Caco-2 (cell line): ENCODE measurements at regions not wholly inside any gene's neighbourhood (a gene's known extent, or its start where the extent isn't known, plus 50 kb on each side); places are given as distances from the start of the nearest gene placed in this dataset.

Source experiments
- BruUV-seq: library from RNA; stranded (reverse); fragments of 400-500 nt; replicated peaks from 2 replicates; lab custom pipeline; 2021; lab: Mats Ljungman, UMichigan
- CTCF ChIA-PET: fragments of 300-600 bp; sonication (Branson Sonifier 250); formaldehyde crosslinking; loops from one replicate; lab custom pipeline; 2022; ENCODE audit warnings: antibody characterized with exemption; lab: Charles Lee
- POLR2A ChIA-PET: fragments of 300-600 bp; sonication (Branson Sonifier 250); formaldehyde crosslinking; loops from one replicate; lab custom pipeline; 2022; ENCODE audit warnings: antibody characterized with exemption; lab: Charles Lee
- DNase-seq, 2 experiments: peaks; one replicate each; pipeline versions ENCODE4 v3.0.0 to v3.0.0-alpha.2; 2020 to 2022
- H3K27me3 ChIP-seq: replicated peaks from 2 replicates; pipeline ENCODE4 v1.6.0; 2011; ENCODE audit warnings: low read length; ENCODE audit not compliant: control insufficient read depth, insufficient read depth
- H3K36me3 ChIP-seq: 2 replicates; pipeline ENCODE4 v1.5.1; 2011; ENCODE audit warnings: low read length; ENCODE audit not compliant: control insufficient read depth, insufficient read depth
- H3K4me1 ChIP-seq: fragments of 250-450 bp; sonication (Bioruptor Pico); 2 replicates; pipeline ENCODE4 v1.5.1; 2020; ENCODE audit warnings: mild to moderate bottlenecking
- H3K4me3 ChIP-seq: 2 replicates; pipeline ENCODE4 v1.5.1; 2011; ENCODE audit warnings: low read depth, mild to moderate bottlenecking, control low read depth, low read length
- H3K9me3 ChIP-seq: fragments of 250-450 bp; sonication (Bioruptor Pico); 2 replicates; pipeline ENCODE4 v1.5.1; 2020; ENCODE audit warnings: mild to moderate bottlenecking, moderate library complexity
- H3K27ac Mint-ChIP-seq: one replicate; pipeline ENCODE4 v1.8.0; 2022; ENCODE audit warnings: mixed read lengths; ENCODE audit not compliant: unreplicated experiment
- H3K27me3 Mint-ChIP-seq: one replicate; pipeline ENCODE4 v1.8.0; 2022; ENCODE audit warnings: mixed read lengths; ENCODE audit not compliant: insufficient read depth, unreplicated experiment
- H3K36me3 Mint-ChIP-seq: one replicate; pipeline ENCODE4 v1.8.0; 2022; ENCODE audit warnings: mild to moderate bottlenecking, mixed read lengths; ENCODE audit not compliant: insufficient read depth, unreplicated experiment
- H3K4me1 Mint-ChIP-seq: one replicate; pipeline ENCODE4 v1.8.0; 2022; ENCODE audit warnings: low read depth, mixed read lengths; ENCODE audit not compliant: unreplicated experiment
- H3K4me3 Mint-ChIP-seq: one replicate; pipeline ENCODE4 v1.8.0; 2022; ENCODE audit warnings: mild to moderate bottlenecking, moderate library complexity, mixed read lengths; ENCODE audit not compliant: unreplicated experiment
- H3K9me3 Mint-ChIP-seq: one replicate; pipeline ENCODE4 v1.8.0; 2022; ENCODE audit warnings: mixed read lengths; ENCODE audit not compliant: unreplicated experiment
- intact Hi-C: fragments of 100-400 bp; cut with micrococcal nuclease; formaldehyde crosslinking; loops from one replicate; pipeline ENCODE4 v1.10.0; 2022; ENCODE audit not compliant: unreplicated experiment
- TF ChIP-seq, protein P1 (sequence below), 2 experiments: fragments of 200-600 bp in 1 of 2; IDR thresholded peaks; 1 replicate in 1 of 2; 2 replicates in 1 of 2; pipeline versions ENCODE4 v1.5.1 to v1.8.0; 2011 to 2022; ENCODE audit warnings: antibody characterized with exemption in 1 of 2, control low read depth in 1 of 2, inconsistent platforms in 1 of 2, low read depth in 1 of 2, low read length in 1 of 2, mild to moderate bottlenecking in 1 of 2, moderate library complexity in 1 of 2; ENCODE audit not compliant: insufficient read depth in 1 of 2, severe bottlenecking in 1 of 2, unreplicated experiment in 1 of 2

DNA sequence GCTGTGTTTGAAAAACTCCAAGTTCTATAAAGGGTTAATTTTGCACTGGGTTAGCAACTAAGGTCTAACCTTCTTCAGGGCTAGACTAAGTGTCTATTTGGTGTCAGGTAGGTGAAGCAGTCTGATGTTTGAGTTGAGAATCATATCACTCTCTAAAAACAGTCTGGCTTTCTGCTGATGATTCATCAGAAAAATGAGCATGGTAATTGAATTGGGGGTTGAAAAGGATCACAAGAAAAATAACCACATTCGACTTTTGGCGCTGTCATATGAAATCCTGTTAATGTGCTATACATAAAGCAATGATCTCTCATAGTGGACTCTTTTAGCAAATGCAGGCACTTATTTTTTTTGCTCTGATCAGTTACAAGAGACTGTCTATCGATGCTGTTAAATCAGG is 242.2 kb upstream of the AZI2 start:
- Mint-ChIP-seq H3K27me3 (no peaks in the 10 kb centered on the region), H3K4me1 (no peaks in the 10 kb centered on the region), H3K36me3 (no peaks in the 10 kb centered on the region), H3K4me3 (no peak overlapping the region), H3K9me3 (no peaks in the 10 kb centered on the region), H3K27ac (no peak overlapping the region)
- intact Hi-C loops = no loop called here
- no peaks in the 10 kb centered on the region for H3K4me1 ChIP-seq
- no peaks in the 10 kb centered on the region for H3K36me3 ChIP-seq
- no peaks in the 10 kb centered on the region for H3K27me3 ChIP-seq
- no peak for DNase-seq
- no peak overlapping the region for H3K4me3 ChIP-seq
- CTCF ChIA-PET = no interaction called here
- no peaks in the 10 kb centered on the region for H3K9me3 ChIP-seq
- TF ChIP-seq, protein P1, sequence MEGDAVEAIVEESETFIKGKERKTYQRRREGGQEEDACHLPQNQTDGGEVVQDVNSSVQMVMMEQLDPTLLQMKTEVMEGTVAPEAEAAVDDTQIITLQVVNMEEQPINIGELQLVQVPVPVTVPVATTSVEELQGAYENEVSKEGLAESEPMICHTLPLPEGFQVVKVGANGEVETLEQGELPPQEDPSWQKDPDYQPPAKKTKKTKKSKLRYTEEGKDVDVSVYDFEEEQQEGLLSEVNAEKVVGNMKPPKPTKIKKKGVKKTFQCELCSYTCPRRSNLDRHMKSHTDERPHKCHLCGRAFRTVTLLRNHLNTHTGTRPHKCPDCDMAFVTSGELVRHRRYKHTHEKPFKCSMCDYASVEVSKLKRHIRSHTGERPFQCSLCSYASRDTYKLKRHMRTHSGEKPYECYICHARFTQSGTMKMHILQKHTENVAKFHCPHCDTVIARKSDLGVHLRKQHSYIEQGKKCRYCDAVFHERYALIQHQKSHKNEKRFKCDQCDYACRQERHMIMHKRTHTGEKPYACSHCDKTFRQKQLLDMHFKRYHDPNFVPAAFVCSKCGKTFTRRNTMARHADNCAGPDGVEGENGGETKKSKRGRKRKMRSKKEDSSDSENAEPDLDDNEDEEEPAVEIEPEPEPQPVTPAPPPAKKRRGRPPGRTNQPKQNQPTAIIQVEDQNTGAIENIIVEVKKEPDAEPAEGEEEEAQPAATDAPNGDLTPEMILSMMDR (IDR thresholded peaks at IDR 0.05; ENCODE audit: insufficient read depth in 1 of 2, low read depth in 1 of 2, low read length in 1 of 2, severe bottlenecking in 1 of 2, unreplicated experiment in 1 of 2) = no peak
- BruUV-seq = no TSS peak
- POLR2A ChIA-PET = no interaction called here

DNA sequence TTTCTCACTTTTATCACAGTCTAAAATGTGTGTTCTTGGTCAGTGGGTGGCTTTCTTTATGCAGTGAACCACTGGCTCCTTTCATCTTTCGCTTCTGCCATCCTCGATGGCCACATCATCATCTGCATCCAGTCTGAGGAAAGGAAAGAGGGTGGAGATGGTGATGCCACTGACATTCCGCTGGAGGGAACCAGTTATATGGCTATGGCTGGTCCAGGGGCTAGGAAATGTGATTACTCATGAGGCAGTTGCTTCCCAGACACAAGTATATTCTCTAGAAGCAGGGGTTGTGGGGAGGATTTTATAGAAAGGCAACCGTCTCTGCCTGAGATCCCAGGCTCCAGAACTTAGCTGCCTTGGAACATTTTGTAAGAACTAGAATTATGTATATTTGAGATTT is 246.7 kb upstream of the AZI2 start:
- H3K27me3 ChIP-seq = no peaks in the 10 kb centered on the region
- no peaks in the 10 kb centered on the region for H3K36me3 Mint-ChIP-seq
- H3K4me1 ChIP-seq = no peaks in the 10 kb centered on the region

DNA sequence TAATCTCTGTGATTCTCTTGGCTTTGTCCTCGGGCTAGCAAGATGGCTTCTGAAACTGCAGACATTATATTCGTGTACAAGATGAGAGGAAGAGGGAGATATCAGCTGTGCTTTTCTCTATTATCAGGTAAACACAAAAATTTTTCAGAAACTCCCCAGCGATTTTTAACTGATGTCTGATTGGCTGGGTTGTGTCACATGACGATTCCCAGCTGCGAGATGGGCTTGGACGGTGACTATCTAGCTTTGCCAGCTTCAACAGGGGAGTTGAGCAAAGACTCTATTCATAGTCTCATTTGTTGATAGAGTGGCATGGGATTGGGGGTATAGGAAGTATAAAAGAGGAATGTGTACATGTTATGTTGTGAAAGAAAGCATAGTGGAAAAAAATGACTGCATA is 248.8 kb upstream of the AZI2 start:
- no peak for DNase-seq
- Histone ChIP-seq H3K9me3 (no peaks in the 10 kb centered on the region), H3K4me3 (no peak overlapping the region), H3K4me1 (no peaks in the 10 kb centered on the region), H3K27me3 (no peaks in the 10 kb centered on the region), H3K36me3 (no peaks in the 10 kb centered on the region)
- Mint-ChIP-seq H3K4me3 (no peak overlapping the region), H3K27ac (no peak overlapping the region), H3K36me3 (no peaks in the 10 kb centered on the region), H3K9me3 (no peaks in the 10 kb centered on the region), H3K27me3 (peaks cover 4% of the 10 kb centered on the region), H3K4me1 (no peaks in the 10 kb centered on the region)
- BruUV-seq = no TSS peak
- TF ChIP-seq, protein P1 (IDR thresholded peaks at IDR 0.05; ENCODE audit: insufficient read depth in 1 of 2, low read depth in 1 of 2, low read length in 1 of 2, severe bottlenecking in 1 of 2, unreplicated experiment in 1 of 2) = no peak
- ChIA-PET CTCF (no interaction called here), POLR2A (no interaction called here)
- intact Hi-C loops = no loop called here

More for the DNA sequence above, 246.7 kb upstream of the AZI2 start:
- H3K9me3 Mint-ChIP-seq = no peaks in the 10 kb centered on the region
- Histone ChIP-seq H3K36me3 (no peaks in the 10 kb centered on the region), H3K4me3 (no peak overlapping the region), H3K9me3 (no peaks in the 10 kb centered on the region)
- TF ChIP-seq, protein P1 (IDR thresholded peaks at IDR 0.05; ENCODE audit: insufficient read depth in 1 of 2, low read depth in 1 of 2, low read length in 1 of 2, severe bottlenecking in 1 of 2, unreplicated experiment in 1 of 2) = no peak
- no peak overlapping the region for H3K4me3 Mint-ChIP-seq
- no peak for DNase-seq
- intact Hi-C loops = no loop called here
- H3K4me1 Mint-ChIP-seq = no peaks in the 10 kb centered on the region
- ChIA-PET POLR2A (no interaction called here), CTCF (no interaction called here)
- peaks cover 2% of the 10 kb centered on the region for H3K27me3 Mint-ChIP-seq
- no TSS peak for BruUV-seq
- no peak overlapping the region for H3K27ac Mint-ChIP-seq
